HG03045 (cell line): ENCODE measurements at regions not wholly inside any gene's neighbourhood (a gene's known extent, or its start where the extent isn't known, plus 50 kb on each side); places are given as distances from the start of the nearest gene placed in this dataset.

Experiments used
- ATAC-seq: cut with Tn5 transposase; IDR thresholded peaks from one replicate; pipeline ENCODE4 v1.9.1; 2021; ENCODE audit warnings: mild to moderate bottlenecking, moderate library complexity; ENCODE audit not compliant: unreplicated experiment

DNA sequence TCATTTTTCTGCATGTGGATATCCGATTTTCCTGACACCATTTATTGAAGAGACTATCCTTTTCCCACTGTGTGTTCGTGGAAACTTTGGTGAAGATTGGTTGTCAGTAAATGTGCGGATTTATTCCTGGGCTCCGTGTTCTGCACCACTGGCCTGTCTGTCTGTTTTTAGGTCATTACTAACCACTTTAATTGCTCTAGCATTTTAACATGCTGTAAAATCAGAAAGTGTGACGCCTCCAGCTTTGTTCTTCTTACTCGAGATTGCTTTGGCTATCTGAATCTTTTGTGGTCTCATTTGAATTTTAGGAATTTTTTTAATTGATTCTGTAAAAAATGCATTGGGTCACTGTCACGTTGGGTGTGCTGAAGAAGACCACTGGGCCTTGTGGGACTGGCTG lies 1458.7 kb downstream of the AACS start:
- ATAC-seq: no peak

DNA sequence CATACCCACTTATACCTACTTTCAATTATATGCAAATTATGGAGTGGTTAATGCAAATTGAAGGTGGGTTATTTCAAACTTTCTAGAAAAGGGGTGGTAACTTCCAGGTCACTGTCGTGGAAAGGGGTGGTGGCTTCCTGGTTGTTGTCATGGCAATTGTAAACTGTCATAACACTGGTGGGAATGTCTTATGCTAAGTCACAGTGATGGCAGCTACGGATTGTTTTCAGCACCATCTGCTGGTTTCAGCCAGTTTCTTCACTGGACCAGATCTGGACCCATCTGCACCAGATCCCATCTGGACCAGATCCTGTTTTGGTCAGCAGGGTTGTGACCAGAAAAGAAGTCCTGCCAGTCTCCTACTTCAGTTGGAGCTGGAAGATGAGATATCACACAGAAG lies 1469.3 kb downstream of the AACS start:
- no peak for ATAC-seq

DNA sequence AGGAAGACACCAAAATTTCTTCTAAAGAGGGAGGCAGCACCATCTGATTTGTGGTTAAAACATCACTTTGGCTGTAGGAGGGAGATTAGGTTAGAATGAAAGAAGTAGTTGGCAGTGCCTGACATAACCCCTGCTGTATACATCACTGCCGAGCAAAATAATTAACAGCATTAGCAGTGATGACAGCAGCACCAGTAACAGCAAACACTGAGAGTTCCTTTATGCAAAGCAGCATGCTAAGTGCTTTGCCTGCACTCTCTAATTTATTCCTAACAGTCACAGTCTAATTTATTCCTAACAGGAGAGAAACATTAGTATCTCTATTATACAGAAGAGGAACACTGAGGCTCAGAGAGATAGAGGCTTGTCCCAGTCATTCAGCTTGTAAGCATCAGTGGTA lies 1469.7 kb downstream of the AACS start:
- no peak for ATAC-seq

DNA sequence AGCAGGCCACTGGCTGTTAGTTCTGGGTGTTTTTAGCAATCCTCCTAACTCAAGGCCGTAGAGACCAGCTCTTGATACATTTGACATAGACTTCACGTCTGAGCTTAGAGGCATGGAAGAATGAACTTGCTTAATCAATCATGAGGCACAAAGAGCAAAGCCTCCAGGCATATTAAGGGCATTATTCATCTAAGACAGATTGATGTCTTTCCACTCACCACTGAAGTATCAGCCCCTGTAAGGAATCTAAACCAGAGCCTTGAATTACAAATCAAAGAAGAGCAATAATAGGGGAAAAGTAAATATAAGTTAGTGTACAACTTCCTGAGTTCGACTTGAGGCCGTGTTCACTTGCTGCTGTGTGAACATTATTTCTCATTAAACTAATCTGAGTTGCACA lies 1470.7 kb downstream of the AACS start:
- no peak for ATAC-seq

DNA sequence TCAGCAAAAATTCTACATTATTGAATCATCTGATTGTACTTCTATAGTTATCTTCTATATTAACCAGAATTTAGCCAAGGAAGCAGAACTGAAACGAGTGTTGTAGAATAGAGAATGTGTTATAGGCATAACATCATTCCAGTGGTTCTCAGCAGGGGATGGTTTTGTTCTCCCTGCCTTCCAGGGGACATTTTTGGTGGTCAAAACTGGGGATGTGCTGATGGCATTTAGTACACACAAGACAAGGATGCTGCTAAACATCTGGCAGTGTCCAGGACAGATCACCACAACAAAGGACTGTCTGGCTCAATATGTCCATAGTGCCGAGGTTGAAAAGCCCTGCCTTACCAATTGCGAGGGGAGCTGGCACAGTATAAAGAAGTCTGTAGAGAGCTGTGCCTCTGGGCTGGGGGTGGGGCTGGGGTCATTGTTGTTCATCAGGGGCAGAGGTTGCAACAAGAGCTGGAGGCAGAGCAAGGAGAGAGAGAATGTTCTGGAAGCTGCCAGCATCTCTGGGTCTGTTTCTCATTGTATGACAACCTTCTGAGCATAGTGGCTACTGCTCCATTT lies 1472.8 kb downstream of the AACS start:
- ATAC-seq: no peak

DNA sequence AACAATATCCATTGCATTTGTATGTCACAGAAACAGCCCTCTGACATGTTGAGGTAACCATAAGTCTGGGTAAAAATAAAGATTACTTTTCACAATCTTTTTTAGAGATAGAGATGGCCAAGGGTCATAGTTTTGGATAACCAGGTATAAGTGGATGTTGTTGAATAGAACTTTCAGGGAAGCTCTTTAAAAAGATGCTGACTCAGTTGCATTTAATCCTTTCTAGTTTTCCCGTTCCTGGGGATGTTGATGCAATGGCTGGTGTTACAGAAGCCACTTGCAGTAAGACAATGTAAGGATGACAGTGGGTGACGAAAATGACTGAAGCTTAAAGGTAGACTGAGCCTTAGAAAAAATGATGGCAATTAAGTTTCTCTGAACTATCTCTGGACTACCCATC lies 1473.7 kb downstream of the AACS start:
- ATAC-seq: no peak

DNA sequence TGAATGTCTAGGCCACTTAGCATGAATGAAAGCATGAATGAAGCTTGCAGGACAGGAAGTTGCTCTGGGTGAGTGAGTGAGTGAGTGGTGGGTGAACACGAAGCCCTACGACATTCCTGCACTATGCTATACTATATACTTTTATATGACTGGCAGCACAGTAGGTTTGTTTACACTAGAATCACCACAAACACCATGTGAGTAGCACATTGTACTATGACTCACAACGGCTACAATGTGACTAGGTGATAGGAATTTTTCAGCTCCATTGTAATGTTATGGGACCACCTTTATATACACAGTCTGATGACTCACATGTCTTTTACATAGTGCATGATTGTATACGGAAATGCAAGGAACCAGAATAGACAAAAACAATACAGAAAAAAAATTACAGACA lies 1480.2 kb downstream of the AACS start:
- ATAC-seq: no peak

DNA sequence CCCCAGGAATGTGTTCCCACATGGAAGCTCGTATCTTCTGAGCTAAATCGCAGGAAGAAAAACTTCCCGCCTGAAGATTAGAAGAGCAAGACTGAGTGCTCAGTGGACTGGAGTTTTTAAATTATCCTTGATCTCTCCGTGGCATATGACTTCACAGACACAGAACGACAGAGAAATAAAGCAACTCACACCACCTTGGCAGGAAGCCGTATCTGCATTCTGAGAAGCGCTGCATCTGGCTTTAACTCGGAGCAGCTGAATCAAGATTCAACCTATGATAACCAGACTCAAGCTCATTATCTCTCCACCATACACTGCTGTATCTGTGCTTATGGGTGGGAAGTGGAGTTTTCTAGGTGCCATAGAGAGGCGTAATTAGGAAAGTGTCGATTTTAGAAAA lies 1482.7 kb downstream of the AACS start:
- no peak for ATAC-seq

DNA sequence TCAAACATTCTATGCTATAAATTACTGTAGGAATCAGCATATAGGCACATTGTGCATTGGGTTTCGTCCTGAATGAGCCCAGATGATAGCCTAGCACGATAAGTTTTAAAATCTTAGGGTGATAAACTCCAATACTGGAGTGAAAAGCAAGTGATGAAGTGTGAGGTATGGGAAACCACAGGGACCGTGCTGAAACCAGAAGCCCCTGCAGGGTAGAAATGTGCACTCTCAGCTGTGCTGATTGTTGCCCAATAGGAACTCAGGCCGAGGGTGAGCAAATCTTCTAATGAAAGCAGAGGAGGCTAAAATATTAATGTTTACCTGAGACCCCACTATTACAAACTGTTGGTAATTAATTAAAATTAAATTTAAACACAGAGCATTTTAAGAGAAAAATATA lies 1486.6 kb downstream of the AACS start:
- ATAC-seq: no peak

DNA sequence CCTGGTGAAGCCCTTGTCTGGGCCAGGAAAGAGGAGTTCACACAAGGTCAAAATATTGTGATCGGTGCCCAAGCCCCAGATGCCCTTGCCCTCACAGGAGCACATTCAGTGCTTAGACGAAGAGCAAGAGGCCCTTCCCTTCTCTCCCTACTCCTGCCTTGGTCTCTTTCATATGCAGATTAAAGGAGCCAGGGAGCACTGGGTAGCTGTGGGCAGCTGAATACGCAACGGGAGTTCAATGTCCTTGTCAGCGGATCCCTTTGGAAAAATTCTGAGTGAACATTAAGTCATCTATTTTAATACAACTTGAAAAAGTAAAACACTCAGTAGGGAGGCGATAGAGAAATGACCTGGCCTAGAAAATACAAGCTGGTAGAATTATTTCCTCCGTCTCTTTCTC lies 1489.4 kb downstream of the AACS start:
- ATAC-seq: no peak

DNA sequence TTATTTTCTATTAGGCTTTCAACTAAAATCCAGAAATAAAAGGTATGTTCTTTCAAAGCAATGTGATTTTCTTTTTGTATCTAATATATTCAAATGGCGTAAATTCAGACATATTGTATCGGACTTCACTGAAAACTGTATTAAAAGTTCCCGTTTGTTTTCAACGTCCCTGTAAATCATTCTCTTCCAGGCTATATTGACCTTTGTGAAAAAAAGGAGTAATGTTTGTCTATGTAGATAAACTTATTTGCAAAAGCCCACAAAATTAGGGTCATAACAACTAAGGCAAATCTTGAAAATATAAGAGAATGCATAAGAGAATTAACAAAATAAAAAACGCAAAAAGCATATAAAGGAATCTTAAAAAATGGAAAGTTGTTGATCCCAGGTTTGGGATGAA lies 1492.4 kb downstream of the AACS start:
- ATAC-seq: no peak

DNA sequence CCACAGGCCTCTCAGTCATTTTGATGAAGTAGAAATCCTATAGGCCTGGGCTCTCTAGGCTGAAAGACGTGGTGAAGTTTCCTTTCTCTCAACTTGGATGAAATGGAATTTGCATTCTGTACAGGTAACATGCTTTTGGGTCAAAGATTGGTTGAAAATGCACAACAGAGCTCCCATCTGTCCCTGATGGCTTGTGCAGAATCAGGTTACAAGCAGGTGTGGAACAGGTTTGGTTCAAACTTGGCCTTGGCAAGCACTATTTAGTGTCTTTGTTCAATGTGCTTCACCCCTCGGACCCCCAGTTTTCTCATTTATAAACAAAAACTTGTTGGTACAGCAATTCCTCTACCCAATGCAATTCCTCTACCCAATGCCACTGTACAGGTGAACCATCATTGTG lies 1493.0 kb downstream of the AACS start:
- ATAC-seq: no peak

DNA sequence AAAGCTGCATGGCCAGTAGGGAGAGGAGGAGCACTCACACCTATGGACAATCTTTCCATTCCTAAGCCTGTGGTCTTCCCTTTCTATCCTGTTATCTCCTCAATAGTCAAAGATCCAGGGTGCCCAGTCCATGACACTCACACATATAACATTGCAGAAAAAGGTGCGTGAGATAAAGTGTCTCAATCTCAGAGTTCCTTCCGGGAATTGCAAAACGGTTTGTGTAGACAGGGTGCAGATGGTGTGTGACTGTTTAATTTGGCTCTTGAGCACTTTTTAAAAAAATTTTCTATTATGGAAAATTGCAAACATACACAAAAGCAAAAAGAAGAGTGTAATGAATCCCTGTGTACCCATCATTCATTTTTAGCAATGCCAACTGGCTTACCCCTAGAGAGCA lies 1493.6 kb downstream of the AACS start:
- ATAC-seq: no peak

DNA sequence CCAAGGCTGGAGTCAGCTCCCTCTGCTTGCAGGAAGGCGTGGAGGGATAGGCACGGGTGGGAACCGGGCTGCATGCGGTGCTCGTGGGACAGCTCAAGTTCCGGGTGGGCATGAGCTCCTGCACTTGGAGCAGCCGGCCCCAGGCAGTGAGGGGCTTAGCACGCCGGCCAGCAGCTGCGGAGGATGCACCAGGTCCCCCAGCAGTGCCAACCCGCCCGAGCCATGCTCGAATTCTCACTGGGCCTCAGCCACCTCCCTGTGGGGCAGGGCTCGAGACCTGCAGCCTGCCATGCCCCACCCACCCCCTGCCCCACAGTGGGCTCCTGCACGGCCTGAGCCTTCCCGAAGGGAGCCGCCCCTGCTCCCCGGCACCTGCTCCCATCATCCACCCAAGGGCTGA lies 1501.8 kb downstream of the AACS start:
- no peak for ATAC-seq

DNA sequence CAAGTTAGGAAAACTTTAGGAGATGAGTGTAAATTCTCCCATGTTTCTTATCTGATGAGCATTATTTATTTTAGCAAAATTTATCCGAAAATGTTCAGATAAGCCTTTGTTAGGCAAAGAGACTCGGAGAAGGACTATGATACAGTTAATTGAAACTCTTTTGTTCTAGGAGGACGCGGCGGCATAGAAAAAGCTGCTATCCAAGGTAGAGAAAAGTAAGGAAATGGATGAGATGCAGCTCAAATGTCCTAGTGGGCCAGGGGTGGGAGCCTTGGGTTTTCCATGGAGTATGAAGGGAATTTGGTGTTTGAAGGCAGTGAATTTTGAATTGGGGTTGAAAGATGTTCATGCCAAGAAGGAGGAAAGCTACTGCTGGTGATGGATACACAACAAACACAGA lies 1504.5 kb downstream of the AACS start:
- no peak for ATAC-seq

DNA sequence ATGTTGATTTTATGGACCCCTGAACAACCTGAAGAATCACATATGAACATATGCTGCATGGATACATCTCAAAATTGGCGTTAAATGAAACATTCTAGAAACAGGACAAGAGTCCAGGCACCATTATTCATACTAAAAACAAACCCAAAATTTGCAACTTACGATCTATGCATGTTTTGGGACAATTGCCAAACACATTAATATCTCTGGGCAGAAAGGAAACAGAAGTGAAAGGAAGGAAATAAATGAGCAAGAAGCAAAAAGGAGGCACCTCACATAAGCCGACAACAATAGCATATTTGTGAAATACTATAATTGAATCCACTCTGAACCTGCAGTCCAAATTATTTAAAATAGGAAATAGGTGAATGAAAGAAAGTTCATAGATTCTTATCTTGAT lies 1505.3 kb downstream of the AACS start:
- ATAC-seq: no peak

DNA sequence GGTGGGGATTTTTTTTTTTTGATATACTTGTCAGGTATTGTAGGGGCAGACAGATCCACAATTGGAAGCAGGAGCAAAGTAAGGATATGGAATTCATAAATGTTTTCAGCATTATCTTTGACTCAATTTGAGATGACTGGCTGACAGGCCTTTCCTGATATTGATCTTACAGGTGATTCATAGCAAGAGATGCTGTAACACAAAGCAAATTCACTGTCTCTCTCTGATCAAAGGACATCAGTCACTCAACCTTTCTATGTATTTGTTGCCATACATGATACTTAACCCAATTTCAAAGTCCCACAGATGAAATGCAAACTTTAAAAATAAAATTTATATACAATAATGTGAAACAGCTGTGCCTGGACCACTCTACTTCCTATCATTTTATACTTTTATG lies 1506.9 kb downstream of the AACS start:
- no peak for ATAC-seq

DNA sequence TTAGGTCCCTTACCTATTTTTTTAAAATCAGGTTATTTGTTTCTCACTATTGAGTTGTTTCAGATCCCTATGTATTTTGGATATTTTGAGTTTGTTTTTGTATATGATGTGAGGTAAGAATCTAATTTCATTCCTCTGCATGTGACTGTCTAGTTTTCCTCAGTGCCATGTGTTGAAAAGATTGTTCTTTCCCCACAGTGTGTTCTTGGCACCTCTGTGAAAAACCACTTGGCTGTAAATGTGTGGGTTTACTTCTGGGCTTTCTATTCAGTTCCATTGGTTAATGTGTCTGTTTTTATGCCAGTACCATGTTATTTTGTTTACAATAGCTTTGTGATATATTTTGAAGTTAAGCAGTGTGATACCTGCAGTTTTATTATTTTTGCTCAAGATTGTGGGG lies 1516.4 kb downstream of the AACS start:
- ATAC-seq: no peak

DNA sequence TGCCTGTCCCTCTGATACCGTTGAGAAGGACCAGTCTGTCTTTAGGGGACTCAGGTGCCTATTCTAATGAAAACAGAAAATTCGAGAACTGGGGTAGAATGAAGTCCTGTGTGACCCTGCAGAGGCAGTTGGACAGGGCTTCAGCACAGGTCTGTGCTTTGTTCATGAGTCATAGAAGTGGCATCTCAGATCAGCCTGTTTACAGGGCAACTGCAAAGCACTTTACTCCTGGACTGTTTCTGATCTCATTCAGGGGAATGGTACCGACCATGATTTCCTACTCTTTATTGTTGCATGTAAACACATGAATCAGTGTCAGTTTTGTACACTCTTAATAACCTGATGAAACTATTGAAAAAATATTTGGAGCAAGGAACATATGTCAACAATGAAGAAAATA lies 1517.0 kb downstream of the AACS start:
- no peak for ATAC-seq

DNA sequence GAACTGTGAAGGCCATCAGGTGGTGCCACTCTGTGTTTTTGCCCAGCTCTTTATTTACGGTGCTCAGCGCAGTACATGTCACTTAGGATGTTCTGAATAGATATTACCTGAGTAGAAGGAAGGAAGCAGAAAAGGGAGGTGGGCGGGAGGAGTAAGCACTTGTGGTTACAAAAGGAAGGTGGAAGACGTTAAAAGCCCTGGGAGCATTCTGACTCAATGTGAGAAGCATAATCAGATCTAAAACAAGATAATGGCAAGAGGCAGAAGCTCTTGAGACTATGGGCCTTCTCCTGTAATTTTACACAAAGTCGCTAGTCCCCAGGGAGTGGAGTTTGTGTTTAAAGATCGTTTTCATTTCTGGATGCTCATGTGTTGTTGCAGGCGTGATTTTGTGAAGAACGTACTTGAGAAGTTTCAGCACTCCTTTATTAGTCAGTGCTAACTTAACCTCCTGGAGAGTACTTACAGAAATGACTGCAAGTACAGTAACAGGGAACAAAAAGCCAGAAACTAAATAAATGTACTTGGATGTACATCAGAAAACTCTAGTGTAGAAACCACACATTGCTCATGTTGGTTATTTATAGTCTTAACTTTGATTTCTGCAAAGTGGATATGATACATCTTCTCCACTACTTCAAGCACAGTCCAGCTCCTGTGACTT lies 1523.5 kb downstream of the AACS start:
- no peak for ATAC-seq

DNA sequence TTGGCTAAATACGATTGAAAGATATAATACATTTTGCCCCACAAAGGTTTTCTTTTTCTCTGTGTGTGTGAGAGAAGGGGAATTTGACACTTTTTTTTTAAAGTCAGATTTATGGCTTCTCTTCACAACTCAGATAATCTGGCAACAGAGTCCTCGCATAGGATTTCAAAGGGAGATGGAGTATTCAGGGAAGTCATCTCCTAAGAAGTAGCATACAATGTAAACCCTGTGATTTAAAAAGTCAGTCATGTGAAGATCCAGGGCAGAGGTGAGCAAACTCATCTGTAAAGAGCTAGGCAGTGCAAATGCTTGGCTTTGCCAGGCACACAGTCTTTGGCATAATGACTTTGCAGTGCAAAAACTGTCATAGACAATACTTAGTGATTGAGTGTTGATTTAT lies 1526.3 kb downstream of the AACS start:
- no peak for ATAC-seq

DNA sequence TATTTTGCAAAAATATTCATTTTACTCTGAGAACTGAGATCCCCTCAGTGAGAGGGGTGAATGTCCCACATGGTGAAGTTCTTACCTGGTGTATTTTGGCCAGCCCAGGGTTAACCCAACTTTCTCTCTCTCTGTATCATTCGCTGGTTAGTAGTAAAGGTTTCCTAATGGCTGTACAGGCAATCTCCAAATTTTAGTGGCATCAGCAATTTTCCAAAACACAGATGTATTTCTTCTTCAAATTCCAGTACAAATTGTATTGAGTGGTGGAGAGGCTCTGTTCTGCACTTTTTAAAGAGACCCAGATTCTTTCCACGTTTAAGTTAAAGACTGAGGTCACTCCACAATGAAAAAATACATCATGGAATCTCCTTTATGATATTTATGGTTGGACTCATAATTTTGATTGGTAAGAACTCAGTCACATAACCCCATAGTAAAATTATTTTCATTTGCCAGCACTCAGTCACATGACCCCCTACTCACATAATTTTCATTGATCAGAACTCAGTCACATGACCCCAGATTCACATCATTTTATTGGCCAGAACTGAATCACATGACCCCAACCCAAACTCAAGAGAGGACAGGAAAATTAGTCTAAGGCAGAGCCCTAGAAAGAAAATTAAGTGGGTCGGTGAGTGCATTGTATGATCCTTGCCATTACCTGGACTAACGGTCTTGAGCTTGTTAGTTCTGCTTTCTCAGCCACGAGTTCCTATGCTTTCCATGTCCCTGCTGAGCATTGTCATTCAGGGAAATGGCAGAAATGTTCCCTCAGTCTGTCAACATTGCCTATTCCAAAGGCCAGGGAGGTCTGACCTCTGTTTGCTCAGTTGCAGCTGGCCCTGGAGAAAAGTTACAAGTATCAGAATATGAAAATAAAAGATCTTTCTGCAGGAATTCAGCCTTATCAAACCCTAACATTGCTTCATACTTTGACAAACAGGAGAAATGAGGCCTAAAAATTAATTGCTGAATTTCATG lies 1536.2 kb downstream of the AACS start:
- ATAC-seq: no peak
